ENCODE measurements at regions not wholly inside any gene's neighbourhood (a gene's known extent, or its start where the extent isn't known, plus 50 kb on each side); places are given as distances from the start of the nearest gene placed in this dataset.
"Not testable (repeated sequence)": the region's sequence is repeated elsewhere in the genome, so short reads cannot be mapped to it uniquely, and the experiment has no call there.

GRCh38 chr10:64555666-64556065 lies 1034.5 kb downstream of the REEP3 start:
- no peak for TF ChIP-seq POLR2AphosphoS5 (IDR thresholded peaks at IDR 0.05; ENCODE audit: low read depth, low read length)
- no peak for TF ChIP-seq TAF1 (IDR thresholded peaks at IDR 0.05; ENCODE audit: borderline replicate concordance, low read depth, low read length)
- TF ChIP-seq POLR2A (IDR thresholded peaks at IDR 0.05; ENCODE audit: low read depth, low read length): no peak
- no peak for FAIRE-seq
- no peak for DNase-seq (ENCODE audit: insufficient read length)

- FAIRE-seq: no peak
- TF ChIP-seq POLR2AphosphoS5 (IDR thresholded peaks at IDR 0.05; ENCODE audit: low read depth, low read length) (no peak), TAF1 (IDR thresholded peaks at IDR 0.05; ENCODE audit: borderline replicate concordance, low read depth, low read length) (no peak), POLR2A (IDR thresholded peaks at IDR 0.05; ENCODE audit: low read depth, low read length) (no peak)
- no peak for DNase-seq (ENCODE audit: insufficient read length)
These were observed 1037.1 kb downstream of the REEP3 start for GRCh38 chr10:64558094-64558835.

- no peak for FAIRE-seq
- no peak for DNase-seq (ENCODE audit: insufficient read length)
- TF ChIP-seq TAF1 (IDR thresholded peaks at IDR 0.05; ENCODE audit: borderline replicate concordance, low read depth, low read length) (no peak), POLR2AphosphoS5 (IDR thresholded peaks at IDR 0.05; ENCODE audit: low read depth, low read length) (no peak), POLR2A (IDR thresholded peaks at IDR 0.05; ENCODE audit: low read depth, low read length) (no peak)
These were observed 1049.9 kb downstream of the REEP3 start for GRCh38 chr10:64571056-64571455.

- FAIRE-seq (no peak), DNase-seq (ENCODE audit: insufficient read length) (no peak)
- TF ChIP-seq TAF1 (IDR thresholded peaks at IDR 0.05; ENCODE audit: borderline replicate concordance, low read depth, low read length) (no peak), POLR2AphosphoS5 (IDR thresholded peaks at IDR 0.05; ENCODE audit: low read depth, low read length) (no peak), POLR2A (IDR thresholded peaks at IDR 0.05; ENCODE audit: low read depth, low read length) (no peak)
These were observed 1052.6 kb downstream of the REEP3 start for GRCh38 chr10:64573623-64574325.

- DNase-seq (ENCODE audit: insufficient read length) (no peak), FAIRE-seq (no peak)
- no peak for TF ChIP-seq POLR2A (IDR thresholded peaks at IDR 0.05; ENCODE audit: low read depth, low read length)
- no peak for TF ChIP-seq POLR2AphosphoS5 (IDR thresholded peaks at IDR 0.05; ENCODE audit: low read depth, low read length)
- TF ChIP-seq TAF1 (IDR thresholded peaks at IDR 0.05; ENCODE audit: borderline replicate concordance, low read depth, low read length): no peak
These were observed 1053.2 kb downstream of the REEP3 start for GRCh38 chr10:64574371-64574770.

GRCh38 chr10:64576497-64576896 lies 1055.3 kb downstream of the REEP3 start:
- DNase-seq (ENCODE audit: insufficient read length): no peak
- no peak for FAIRE-seq
- TF ChIP-seq POLR2A (IDR thresholded peaks at IDR 0.05; ENCODE audit: low read depth, low read length) (no peak), POLR2AphosphoS5 (IDR thresholded peaks at IDR 0.05; ENCODE audit: low read depth, low read length) (no peak), TAF1 (IDR thresholded peaks at IDR 0.05; ENCODE audit: borderline replicate concordance, low read depth, low read length) (no peak)

GRCh38 chr10:64578757-64579156 lies 1057.6 kb downstream of the REEP3 start:
- FAIRE-seq; DNase-seq (ENCODE audit: insufficient read length): not testable (repeated sequence)

GRCh38 chr10:64586934-64587503 lies 1065.8 kb downstream of the REEP3 start:
- DNase-seq (ENCODE audit: insufficient read length) (no peak), FAIRE-seq (no peak)
- no peak for TF ChIP-seq POLR2A (IDR thresholded peaks at IDR 0.05; ENCODE audit: low read depth, low read length)
- TF ChIP-seq TAF1 (IDR thresholded peaks at IDR 0.05; ENCODE audit: borderline replicate concordance, low read depth, low read length): no peak
- no peak for TF ChIP-seq POLR2AphosphoS5 (IDR thresholded peaks at IDR 0.05; ENCODE audit: low read depth, low read length)

GRCh38 chr10:64594072-64594471 lies 1072.9 kb downstream of the REEP3 start:
- no peak for FAIRE-seq
- DNase-seq (ENCODE audit: insufficient read length): no peak
- no peak for TF ChIP-seq POLR2A (IDR thresholded peaks at IDR 0.05; ENCODE audit: low read depth, low read length)

- FAIRE-seq: no peak
- no peak for DNase-seq (ENCODE audit: insufficient read length)
- no peak for TF ChIP-seq TAF1 (IDR thresholded peaks at IDR 0.05; ENCODE audit: borderline replicate concordance, low read depth, low read length)
- TF ChIP-seq POLR2AphosphoS5 (IDR thresholded peaks at IDR 0.05; ENCODE audit: low read depth, low read length): no peak
- no peak for TF ChIP-seq POLR2A (IDR thresholded peaks at IDR 0.05; ENCODE audit: low read depth, low read length)
These were observed 1077.4 kb downstream of the REEP3 start for GRCh38 chr10:64598600-64598999.

GRCh38 chr10:64601298-64601697 lies 1080.1 kb downstream of the REEP3 start:
- TF ChIP-seq POLR2AphosphoS5 (IDR thresholded peaks at IDR 0.05; ENCODE audit: low read depth, low read length) (no peak), TAF1 (IDR thresholded peaks at IDR 0.05; ENCODE audit: borderline replicate concordance, low read depth, low read length) (no peak), POLR2A (IDR thresholded peaks at IDR 0.05; ENCODE audit: low read depth, low read length) (no peak)
- DNase-seq (ENCODE audit: insufficient read length): no peak
- FAIRE-seq: no peak

GRCh38 chr10:64617085-64617484 lies 1095.9 kb downstream of the REEP3 start:
- no peak for FAIRE-seq
- no peak for DNase-seq (ENCODE audit: insufficient read length)
- TF ChIP-seq TAF1 (IDR thresholded peaks at IDR 0.05; ENCODE audit: borderline replicate concordance, low read depth, low read length) (no peak), POLR2AphosphoS5 (IDR thresholded peaks at IDR 0.05; ENCODE audit: low read depth, low read length) (no peak), POLR2A (IDR thresholded peaks at IDR 0.05; ENCODE audit: low read depth, low read length) (no peak)

Data from GM12892 (cell line).